Adipocyte (in vitro differentiated cells): ENCODE measurements at regions not wholly inside any gene's neighbourhood (a gene's known extent, or its start where the extent isn't known, plus 50 kb on each side); places are given as distances from the start of the nearest gene placed in this dataset.

Experiments
- DNase-seq: peaks from one replicate; pipeline ENCODE4 v3.0.0-alpha.2; 2015; ENCODE audit warnings: low read depth
- H3K27me3 ChIP-seq: replicated peaks from 2 replicates; pipeline ENCODE4 v1.7.0; 2013; ENCODE audit warnings: mild to moderate bottlenecking, low read length, moderate library complexity; ENCODE audit not compliant: control insufficient read depth, insufficient read depth
- H3K36me3 ChIP-seq: 2 replicates; pipeline ENCODE4 v1.7.0; 2013; ENCODE audit warnings: low read length, mild to moderate bottlenecking, moderate library complexity; ENCODE audit not compliant: control insufficient read depth, insufficient read depth, severe bottlenecking
- H3K4me1 ChIP-seq: 2 replicates; pipeline ENCODE4 v1.7.0; 2013; ENCODE audit warnings: mild to moderate bottlenecking, low read length, moderate library complexity; ENCODE audit not compliant: control insufficient read depth, insufficient read depth
- H3K4me3 ChIP-seq: 2 replicates; pipeline ENCODE4 v1.7.0; 2013; ENCODE audit warnings: mild to moderate bottlenecking, low read length, moderate library complexity
- H3K9ac ChIP-seq: 2 replicates; pipeline ENCODE4 v1.7.0; 2013; ENCODE audit warnings: mild to moderate bottlenecking, low read length, moderate library complexity
- H3K9me3 ChIP-seq: 2 replicates; pipeline ENCODE4 v1.7.0; 2013; ENCODE audit warnings: mild to moderate bottlenecking, low read length, moderate library complexity; ENCODE audit not compliant: control insufficient read depth

DNA sequence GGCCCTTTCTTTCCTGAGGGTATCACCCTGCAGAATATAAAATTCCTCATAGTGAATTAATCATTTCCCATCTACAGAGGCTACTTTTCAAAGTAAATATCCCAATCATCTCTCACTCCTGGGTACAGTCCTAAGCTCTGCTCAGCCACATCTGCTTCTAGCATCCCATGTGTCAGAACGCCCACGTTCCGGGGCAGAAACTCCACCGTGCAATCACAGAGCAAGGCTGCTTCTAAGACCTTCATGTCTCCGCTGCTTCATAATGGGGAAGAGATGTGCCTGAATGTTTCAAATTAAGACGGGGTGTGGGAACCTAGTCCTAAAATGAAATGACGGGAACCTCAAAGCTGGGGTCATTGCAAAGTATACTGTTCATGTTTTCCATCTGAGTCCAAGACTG, 208.8 kb upstream of the GMDS start:
- Histone ChIP-seq H3K4me1 (peaks cover under 1% of the 10 kb centered on the region), H3K9ac (no peak overlapping the region), H3K27me3 (peaks cover 2% of the 10 kb centered on the region), H3K9me3 (no peaks in the 10 kb centered on the region), H3K4me3 (no peak overlapping the region), H3K36me3 (no peaks in the 10 kb centered on the region)
- DNase-seq, result no peak

DNA sequence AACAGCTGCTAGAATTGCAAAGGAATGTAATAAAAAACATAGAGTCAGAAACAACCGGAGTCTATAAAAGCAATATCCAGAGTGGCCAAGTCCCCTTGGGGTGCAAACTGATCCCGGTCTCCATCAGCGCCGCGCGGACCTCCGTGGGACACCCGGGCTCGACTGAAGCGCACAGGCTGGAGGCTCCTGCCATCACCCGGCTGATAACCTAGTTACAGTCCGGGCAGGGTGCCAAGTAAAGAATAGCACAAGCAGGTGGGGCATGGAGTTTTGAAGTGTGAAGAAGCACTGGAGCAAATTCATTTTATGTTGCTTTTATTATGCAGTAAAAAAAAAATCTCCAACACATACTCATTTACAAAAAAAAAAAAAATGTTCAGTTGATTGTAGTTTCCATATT, 205.1 kb upstream of the GMDS start:
- H3K9me3 ChIP-seq, result no peaks in the 10 kb centered on the region
- H3K36me3 ChIP-seq, result no peaks in the 10 kb centered on the region
- peaks cover 7% of the 10 kb centered on the region for H3K4me1 ChIP-seq
- H3K9ac ChIP-seq, result no peak overlapping the region
- no peak for DNase-seq
- no peak overlapping the region for H3K4me3 ChIP-seq
- peaks cover 2% of the 10 kb centered on the region for H3K27me3 ChIP-seq

DNA sequence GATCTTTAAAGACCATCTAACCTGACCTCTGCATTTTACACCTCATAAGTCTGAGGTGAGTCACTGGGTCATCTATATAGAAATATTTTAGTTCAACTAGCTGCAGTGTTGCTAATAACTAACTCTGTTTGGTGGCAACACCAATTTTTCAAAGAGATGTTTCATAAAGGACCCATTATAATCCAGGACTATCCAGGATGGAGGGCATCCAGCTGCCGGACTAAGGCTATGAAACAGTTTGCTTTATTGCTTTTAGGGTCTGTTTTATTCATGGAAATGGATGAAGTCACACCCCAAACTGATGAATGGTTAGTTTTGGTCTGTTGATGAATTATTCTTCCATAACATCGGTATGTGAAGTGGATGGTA, 204.2 kb upstream of the GMDS start:
- H3K4me1 ChIP-seq, result peaks cover 7% of the 10 kb centered on the region
- no peak overlapping the region for H3K9ac ChIP-seq
- H3K27me3 ChIP-seq, result peaks cover 2% of the 10 kb centered on the region
- DNase-seq, result no peak
- H3K36me3 ChIP-seq, result no peaks in the 10 kb centered on the region
- no peaks in the 10 kb centered on the region for H3K9me3 ChIP-seq
- no peak overlapping the region for H3K4me3 ChIP-seq

DNA sequence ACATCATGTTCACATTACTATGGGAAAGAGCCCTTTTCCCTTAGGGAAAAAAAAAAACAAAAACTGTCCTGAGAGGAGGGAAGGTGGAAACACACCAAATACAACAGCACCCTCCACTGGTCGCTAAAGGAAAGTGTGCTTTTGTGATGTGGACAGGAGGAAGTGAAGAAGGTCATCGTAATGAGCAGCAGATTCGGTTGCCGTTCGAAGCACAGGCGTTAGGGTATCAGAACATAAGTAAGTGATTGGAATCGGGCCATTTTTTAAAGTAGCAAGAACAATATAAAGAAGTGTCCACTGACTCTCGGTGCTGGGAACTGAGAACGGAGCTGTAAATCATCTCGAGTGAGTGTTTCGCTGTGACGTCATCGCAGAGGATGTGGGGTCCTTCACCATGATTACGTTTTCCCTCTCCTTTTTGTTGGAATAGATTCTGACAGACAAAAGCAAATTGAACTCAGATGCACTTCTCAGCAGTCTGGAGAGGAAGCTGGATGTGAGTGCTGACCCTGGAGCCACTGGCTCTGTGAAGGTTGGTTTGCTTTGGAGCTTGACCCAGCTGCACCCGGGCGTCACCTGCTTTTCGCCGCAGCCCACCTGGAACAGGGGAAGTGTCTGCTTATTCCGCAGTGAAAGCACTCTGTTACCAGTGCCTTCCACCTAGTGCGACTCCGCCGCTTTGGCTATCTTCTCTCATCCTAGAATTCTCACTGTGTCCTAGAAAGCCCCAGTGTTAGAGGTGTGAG, 203.6 kb upstream of the GMDS start:
- H3K4me3 ChIP-seq, result peak overlapping the region; percentile 70
- DNase-seq, result peak; percentile 95

DNA sequence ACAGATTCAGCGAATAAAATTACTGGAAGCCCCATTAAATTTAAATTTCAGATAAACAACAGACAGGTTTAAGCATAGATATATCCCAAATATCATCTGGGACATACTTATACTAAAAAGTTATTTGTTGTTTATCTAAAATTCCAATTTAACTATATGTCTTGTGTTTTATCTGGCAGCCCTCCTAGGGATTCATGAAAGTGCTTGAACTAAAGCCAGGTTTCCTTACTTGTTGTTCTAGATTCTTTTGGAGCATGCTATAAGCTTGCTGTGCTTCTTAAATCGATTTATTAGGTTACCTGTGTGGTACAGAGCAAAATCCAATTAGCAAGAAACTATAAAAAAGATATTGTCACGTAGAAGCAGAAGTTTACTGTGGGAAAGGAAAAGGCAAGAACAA, 202.5 kb upstream of the GMDS start:
- Histone ChIP-seq H3K4me1 (peaks cover 7% of the 10 kb centered on the region), H3K36me3 (no peaks in the 10 kb centered on the region), H3K9ac (peak overlapping the region; percentile 2), H3K4me3 (no peak overlapping the region), H3K27me3 (peaks cover 2% of the 10 kb centered on the region), H3K9me3 (no peaks in the 10 kb centered on the region)
- peak; percentile 35 for DNase-seq

More for the DNA sequence above, 203.6 kb upstream of the GMDS start:
- no peaks in the 10 kb centered on the region for H3K9me3 ChIP-seq
- H3K36me3 ChIP-seq, result no peaks in the 10 kb centered on the region
- peaks cover 7% of the 10 kb centered on the region for H3K4me1 ChIP-seq
- H3K27me3 ChIP-seq, result peaks cover 2% of the 10 kb centered on the region
- peak overlapping the region; percentile 53 for H3K9ac ChIP-seq

DNA sequence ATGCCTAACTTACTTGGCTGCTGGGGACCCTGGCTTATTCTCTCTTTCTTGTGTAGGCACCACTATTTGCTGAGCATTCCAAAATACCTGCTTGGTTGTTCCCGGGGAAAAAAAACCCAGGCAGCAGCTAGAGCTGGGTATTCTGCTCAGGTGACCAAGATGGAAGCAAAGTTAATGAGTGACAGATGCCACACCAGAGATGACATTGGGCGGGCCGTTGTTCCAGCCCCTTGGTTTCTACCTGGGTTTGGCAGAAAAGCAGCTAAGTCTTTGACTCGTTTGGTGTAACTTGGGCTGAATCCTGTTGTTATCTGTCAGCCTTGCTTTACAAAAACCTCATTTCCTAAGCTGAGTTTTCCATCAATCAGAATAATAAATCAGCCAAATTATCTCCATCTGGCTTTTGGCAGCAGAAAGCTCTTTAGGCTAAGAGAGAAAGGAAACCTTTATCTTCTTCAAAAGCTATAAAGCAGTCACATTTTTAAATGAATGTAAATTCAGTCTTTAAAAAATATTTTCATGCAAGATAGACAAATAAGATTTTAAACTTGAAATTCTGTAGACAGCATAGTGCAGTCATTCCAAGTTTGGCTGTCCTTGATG, 202.0 kb upstream of the GMDS start:
- no peak for DNase-seq
- H3K9me3 ChIP-seq, result no peaks in the 10 kb centered on the region

DNA sequence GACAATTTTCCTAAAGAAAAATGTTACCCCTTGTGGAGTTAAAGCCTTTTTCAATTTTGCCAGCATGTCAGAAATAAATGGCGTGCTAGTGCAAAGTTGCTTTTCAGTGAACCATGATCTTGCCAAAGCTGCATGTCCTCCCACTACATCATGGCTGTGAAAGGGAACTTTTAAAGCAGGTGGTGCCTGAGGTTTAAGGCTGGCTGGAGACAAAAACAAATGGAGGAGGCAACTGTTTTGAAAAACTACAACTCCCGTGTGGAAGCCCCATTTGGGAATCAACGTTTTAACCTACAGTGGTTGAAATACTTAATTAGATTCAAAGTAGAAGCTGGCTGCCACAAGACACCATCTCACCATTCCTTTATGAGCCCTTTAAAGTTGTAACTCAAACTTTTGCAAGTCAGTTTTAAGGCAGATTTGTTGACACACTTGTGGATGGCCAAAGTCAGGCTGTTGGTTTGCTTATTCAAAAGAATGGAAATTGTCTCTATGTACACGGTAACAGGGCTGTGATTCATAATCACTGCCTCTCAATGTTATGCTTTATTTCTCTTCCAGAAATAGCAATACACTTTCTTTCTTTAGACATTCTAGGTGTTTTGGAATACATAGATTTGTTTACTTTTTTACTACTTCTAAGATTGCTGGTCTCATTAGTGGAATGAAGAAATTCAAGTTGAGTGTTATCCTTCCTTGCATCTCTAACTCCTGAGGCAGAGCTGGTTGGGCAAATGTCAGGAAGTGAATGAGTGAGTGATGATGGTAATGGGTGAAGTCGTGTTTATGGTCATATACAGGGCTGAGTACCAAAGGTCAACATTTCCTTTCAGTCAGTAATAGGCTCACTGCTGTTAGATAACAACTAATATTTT, 196.4 kb upstream of the GMDS start:
- H3K4me1 ChIP-seq, result no peaks in the 10 kb centered on the region
- H3K9ac ChIP-seq, result no peak overlapping the region
- peak; percentile 27 for DNase-seq
- H3K4me3 ChIP-seq, result no peak overlapping the region
- H3K27me3 ChIP-seq, result no peaks in the 10 kb centered on the region
- no peaks in the 10 kb centered on the region for H3K36me3 ChIP-seq
- H3K9me3 ChIP-seq, result no peaks in the 10 kb centered on the region

More for the DNA sequence above, 202.0 kb upstream of the GMDS start:
- peaks cover 2% of the 10 kb centered on the region for H3K27me3 ChIP-seq
- H3K9ac ChIP-seq, result no peak overlapping the region
- no peaks in the 10 kb centered on the region for H3K36me3 ChIP-seq
- peaks cover 7% of the 10 kb centered on the region for H3K4me1 ChIP-seq
- H3K4me3 ChIP-seq, result no peak overlapping the region

DNA sequence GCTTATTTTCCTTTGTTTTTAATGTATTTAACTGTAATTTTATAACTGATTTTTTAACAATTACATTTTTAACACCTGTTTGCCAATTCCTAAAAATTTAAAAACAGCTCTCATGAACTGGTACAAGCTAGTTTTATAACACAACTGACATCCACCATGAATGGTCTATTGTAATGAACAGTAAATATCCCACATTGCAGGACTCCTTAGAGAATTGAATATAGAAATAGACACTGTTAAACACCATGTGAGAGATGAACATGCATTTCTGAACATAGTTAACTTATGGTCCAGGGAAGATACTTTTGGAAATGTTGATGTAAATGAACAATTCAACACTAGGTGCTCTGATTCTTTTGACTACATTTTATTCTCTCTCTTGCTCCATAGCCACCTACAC, 195.1 kb upstream of the GMDS start:
- Histone ChIP-seq H3K4me3 (no peak overlapping the region), H3K4me1 (no peaks in the 10 kb centered on the region), H3K9ac (no peak overlapping the region), H3K27me3 (no peaks in the 10 kb centered on the region), H3K36me3 (no peaks in the 10 kb centered on the region), H3K9me3 (no peaks in the 10 kb centered on the region)
- no peak for DNase-seq

DNA sequence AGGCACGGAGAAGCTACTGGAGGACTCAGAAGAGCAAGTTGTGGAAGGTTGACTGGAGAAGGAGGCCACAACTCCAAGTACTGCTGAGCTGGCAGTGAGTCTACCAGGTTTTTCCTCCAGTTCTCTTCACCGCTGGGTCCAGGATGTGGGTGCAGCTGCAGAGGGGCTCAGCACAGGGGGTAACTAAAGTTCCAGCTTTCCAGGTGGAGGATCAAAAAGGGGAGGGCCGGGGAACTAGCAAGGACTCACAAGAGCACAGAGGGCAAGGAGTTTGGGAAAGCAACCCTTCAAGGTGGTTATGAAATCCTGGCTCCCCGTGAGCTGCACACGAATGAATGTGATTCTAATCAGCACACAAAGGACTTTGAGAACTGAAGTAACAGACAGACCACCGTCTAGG, 194.2 kb upstream of the GMDS start:
- DNase-seq, result no peak
- no peak overlapping the region for H3K9ac ChIP-seq
- no peaks in the 10 kb centered on the region for H3K27me3 ChIP-seq
- no peaks in the 10 kb centered on the region for H3K4me1 ChIP-seq
- H3K9me3 ChIP-seq, result no peaks in the 10 kb centered on the region
- no peaks in the 10 kb centered on the region for H3K36me3 ChIP-seq
- H3K4me3 ChIP-seq, result no peak overlapping the region

DNA sequence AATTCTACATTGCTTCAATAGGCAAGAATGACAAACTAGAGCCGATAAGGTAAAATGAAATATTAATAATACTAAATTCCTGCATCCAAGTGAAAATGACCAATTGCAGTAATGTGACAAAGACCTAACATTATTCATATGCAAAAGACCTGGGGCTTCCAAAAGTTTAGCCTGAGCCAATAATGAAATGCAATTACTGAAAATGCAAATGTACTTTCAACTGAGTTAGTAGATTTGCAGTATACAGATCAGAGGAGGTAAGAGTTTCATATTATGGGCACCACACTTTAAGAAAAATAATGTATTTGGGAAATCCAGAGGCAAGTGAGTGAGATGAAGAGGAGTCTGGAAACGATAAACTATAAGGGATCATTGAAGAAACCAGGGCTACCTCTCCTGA, 193.7 kb upstream of the GMDS start:
- DNase-seq, result no peak
- no peaks in the 10 kb centered on the region for H3K27me3 ChIP-seq
- H3K4me1 ChIP-seq, result no peaks in the 10 kb centered on the region
- H3K36me3 ChIP-seq, result no peaks in the 10 kb centered on the region
- H3K9ac ChIP-seq, result no peak overlapping the region
- no peak overlapping the region for H3K4me3 ChIP-seq
- no peaks in the 10 kb centered on the region for H3K9me3 ChIP-seq

DNA sequence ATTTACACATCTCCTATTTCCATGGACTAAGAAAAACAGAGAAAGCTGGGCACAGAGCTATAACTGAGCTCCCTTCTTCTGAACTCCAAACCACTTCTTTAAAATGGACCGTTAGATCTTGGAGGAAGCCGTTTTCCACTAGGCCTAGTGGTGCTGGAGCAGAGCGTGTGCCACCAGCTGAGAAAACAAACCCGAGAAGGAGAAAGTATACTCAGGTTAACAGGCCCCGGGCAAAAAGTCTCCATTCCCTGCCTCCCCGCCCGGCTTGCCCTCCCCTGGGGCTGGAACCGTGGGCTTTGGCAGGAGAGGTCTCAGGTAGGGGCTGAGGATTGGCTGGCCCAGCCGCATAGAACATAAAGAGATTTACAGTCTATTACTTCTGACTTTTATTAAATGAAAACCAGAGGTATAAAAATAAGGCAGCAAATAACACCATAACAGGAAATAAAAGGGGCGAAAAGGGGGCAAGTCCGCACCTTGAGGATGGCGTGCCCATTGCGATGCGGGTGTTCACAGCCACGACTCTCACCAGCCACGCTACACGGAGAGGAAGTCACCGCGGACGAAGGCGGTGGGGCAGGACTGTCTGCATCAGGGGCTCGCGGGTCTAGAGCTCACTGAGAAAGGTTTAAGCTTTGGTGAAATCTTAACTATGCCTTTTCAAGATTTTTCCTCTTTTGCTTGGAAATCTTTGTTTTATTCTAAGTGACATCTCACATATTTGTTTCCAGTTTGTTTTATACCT, 191.2 kb upstream of the GMDS start:
- no peak for DNase-seq
- Histone ChIP-seq H3K9me3 (no peaks in the 10 kb centered on the region), H3K27me3 (no peaks in the 10 kb centered on the region), H3K36me3 (no peaks in the 10 kb centered on the region), H3K4me3 (no peak overlapping the region), H3K9ac (no peak overlapping the region), H3K4me1 (peaks cover 13% of the 10 kb centered on the region)
